Fibroblast of lung (primary cell): ENCODE measurements at regions not wholly inside any gene's neighbourhood (a gene's known extent, or its start where the extent isn't known, plus 50 kb on each side); places are given as distances from the start of the nearest gene placed in this dataset.

Experiments used
- DNase-seq, 2 donors: peaks; one replicate each; pipeline versions ENCODE4 v3.0.0 to v3.0.0-alpha.2; 2010; ENCODE audit warnings: low read depth in 2 of 2
- H2AFZ ChIP-seq: 2 replicates; pipeline ENCODE4 v1.5.1; 2012; ENCODE audit warnings: low read length, control low read depth, inconsistent platforms
- H3K27ac ChIP-seq: 2 replicates; pipeline ENCODE4 v1.5.1; 2011; ENCODE audit warnings: low read length, control low read depth; ENCODE audit not compliant: insufficient read depth
- H3K27me3 ChIP-seq: 2 replicates; pipeline ENCODE4 v1.5.1; 2011; ENCODE audit warnings: mild to moderate bottlenecking, low read length; ENCODE audit not compliant: control insufficient read depth, insufficient read depth
- H3K36me3 ChIP-seq: 2 replicates; pipeline ENCODE4 v1.5.1; 2011; ENCODE audit warnings: low read length; ENCODE audit not compliant: control insufficient read depth, insufficient read depth
- H3K4me1 ChIP-seq: 2 replicates; pipeline ENCODE4 v1.5.1; 2011; ENCODE audit warnings: low read length; ENCODE audit not compliant: control insufficient read depth, insufficient read depth; ENCODE audit errors: extremely low read depth
- H3K4me2 ChIP-seq: 2 replicates; pipeline ENCODE4 v1.5.1; 2011; ENCODE audit warnings: low read length, control low read depth; ENCODE audit not compliant: insufficient read depth; ENCODE audit errors: extremely low read depth
- H3K4me3 ChIP-seq, 4 experiments: fragments of 200-600 bp in 1 of 4; sonication (generic) in 1 of 4; replicated peaks in 1 of 4; 2 replicates each; pipeline ENCODE4 v1.5.1; 2011 to 2016; ENCODE audit warnings: low read length in 4 of 4, low read depth in 3 of 4, mild to moderate bottlenecking in 3 of 4, control low read depth in 2 of 4, inconsistent platforms in 1 of 4, mixed read lengths in 1 of 4; ENCODE audit not compliant: insufficient read depth in 1 of 4; ENCODE audit errors: control extremely low read depth in 1 of 4
- H3K79me2 ChIP-seq: 2 replicates; pipeline ENCODE4 v1.5.1; 2012; ENCODE audit warnings: mild to moderate bottlenecking, low read length, inconsistent platforms; ENCODE audit not compliant: control insufficient read depth, insufficient read depth
- H3K9ac ChIP-seq: 2 replicates; pipeline ENCODE4 v1.5.1; 2011; ENCODE audit warnings: mild to moderate bottlenecking, low read length, control low read depth; ENCODE audit not compliant: insufficient read depth
- H3K9me3 ChIP-seq: 2 replicates; pipeline ENCODE4 v1.5.1; 2012; ENCODE audit warnings: low read depth, low read length; ENCODE audit not compliant: control insufficient read depth, insufficient read depth
- H4K20me1 ChIP-seq: 2 replicates; pipeline ENCODE4 v1.5.1; 2011; ENCODE audit warnings: low read length; ENCODE audit not compliant: control insufficient read depth, insufficient read depth; ENCODE audit errors: extremely low read depth
- EZH2 ChIP-seq: IDR thresholded peaks from 2 replicates; pipeline ENCODE4 v1.5.1; 2012; ENCODE audit warnings: low read length, control low read depth, mild to moderate bottlenecking; ENCODE audit errors: missing control alignments
- TF ChIP-seq, protein P1 (sequence below), 2 donors: IDR thresholded peaks in 1 of 2; conservative IDR thresholded peaks in 1 of 2; 1 replicate in 1 of 2; 2 replicates in 1 of 2; pipeline ENCODE4 v1.5.1; 2011 to 2012; ENCODE audit warnings: low read length in 2 of 2, control low read depth in 1 of 2, inconsistent platforms in 1 of 2, low read depth in 1 of 2, mild to moderate bottlenecking in 1 of 2

DNA sequence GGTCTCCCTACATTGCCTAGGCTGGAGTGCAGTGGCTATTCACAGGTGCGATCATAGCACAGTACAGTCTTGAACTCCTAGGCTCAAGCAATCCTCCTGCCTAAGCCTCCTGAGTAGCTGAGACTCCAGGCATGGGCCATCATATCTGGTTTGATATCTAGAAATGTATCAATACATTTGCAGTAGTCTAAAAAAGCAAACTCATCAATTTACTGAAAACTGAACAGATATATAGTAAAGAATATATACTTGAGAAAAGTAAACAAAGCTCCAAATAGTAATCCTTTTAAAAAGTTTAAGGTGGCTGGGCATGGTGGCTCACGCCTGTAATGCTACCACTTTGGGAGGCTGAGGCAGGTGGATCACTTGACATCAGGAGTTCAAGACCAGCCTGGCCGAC is 57.1 kb upstream of the KMT2C start:
- H3K4me1 ChIP-seq: no peaks in the 10 kb centered on the region
- H3K4me2 ChIP-seq: no peak overlapping the region
- H3K4me3 ChIP-seq: no peak overlapping the region
- no peaks in the 10 kb centered on the region for H3K9me3 ChIP-seq
- no peak overlapping the region for H2AFZ ChIP-seq
- no peaks in the 10 kb centered on the region for H4K20me1 ChIP-seq
- no peaks in the 10 kb centered on the region for H3K27me3 ChIP-seq
- DNase-seq: no peak
- H3K79me2 ChIP-seq: no peaks in the 10 kb centered on the region
- H3K27ac ChIP-seq: no peak overlapping the region
- H3K9ac ChIP-seq: no peak overlapping the region
- H3K36me3 ChIP-seq: no peaks in the 10 kb centered on the region
- TF ChIP-seq, protein P1, sequence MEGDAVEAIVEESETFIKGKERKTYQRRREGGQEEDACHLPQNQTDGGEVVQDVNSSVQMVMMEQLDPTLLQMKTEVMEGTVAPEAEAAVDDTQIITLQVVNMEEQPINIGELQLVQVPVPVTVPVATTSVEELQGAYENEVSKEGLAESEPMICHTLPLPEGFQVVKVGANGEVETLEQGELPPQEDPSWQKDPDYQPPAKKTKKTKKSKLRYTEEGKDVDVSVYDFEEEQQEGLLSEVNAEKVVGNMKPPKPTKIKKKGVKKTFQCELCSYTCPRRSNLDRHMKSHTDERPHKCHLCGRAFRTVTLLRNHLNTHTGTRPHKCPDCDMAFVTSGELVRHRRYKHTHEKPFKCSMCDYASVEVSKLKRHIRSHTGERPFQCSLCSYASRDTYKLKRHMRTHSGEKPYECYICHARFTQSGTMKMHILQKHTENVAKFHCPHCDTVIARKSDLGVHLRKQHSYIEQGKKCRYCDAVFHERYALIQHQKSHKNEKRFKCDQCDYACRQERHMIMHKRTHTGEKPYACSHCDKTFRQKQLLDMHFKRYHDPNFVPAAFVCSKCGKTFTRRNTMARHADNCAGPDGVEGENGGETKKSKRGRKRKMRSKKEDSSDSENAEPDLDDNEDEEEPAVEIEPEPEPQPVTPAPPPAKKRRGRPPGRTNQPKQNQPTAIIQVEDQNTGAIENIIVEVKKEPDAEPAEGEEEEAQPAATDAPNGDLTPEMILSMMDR (conservative IDR thresholded peaks at IDR 0.05 in 1 of 2, IDR thresholded peaks at IDR 0.05 in 1 of 2; ENCODE audit: low read depth in 1 of 2, low read length in 2 of 2): no peak
- no peak for TF ChIP-seq EZH2

DNA sequence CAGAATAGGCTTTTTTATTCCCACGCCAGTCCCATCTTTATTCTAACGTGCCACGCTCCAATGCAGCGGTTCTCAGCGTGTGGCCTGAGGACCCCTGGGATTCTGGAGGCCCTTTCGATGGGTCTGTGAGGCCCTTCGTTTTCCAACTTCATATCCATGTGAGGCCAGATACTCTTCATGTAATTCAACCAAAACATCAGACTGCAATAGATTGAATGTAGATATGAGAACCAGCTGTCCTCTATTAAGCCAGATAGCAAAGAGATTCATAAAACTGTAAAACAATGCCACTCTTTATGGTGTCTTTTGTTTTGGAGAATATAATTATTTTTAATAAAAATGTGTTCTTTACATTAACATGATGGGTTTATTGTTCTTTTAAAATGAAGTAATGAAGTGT is 53.2 kb upstream of the KMT2C start:
- Histone ChIP-seq H3K79me2 (no peaks in the 10 kb centered on the region), H4K20me1 (no peaks in the 10 kb centered on the region), H3K4me1 (no peaks in the 10 kb centered on the region), H2AFZ (no peak overlapping the region), H3K4me2 (no peak overlapping the region), H3K27me3 (no peaks in the 10 kb centered on the region), H3K9ac (no peak overlapping the region), H3K4me3 (no peak overlapping the region), H3K36me3 (no peaks in the 10 kb centered on the region), H3K9me3 (no peaks in the 10 kb centered on the region), H3K27ac (no peak overlapping the region)
- no peak for DNase-seq
- TF ChIP-seq, protein P1 (conservative IDR thresholded peaks at IDR 0.05 in 1 of 2, IDR thresholded peaks at IDR 0.05 in 1 of 2; ENCODE audit: low read depth in 1 of 2, low read length in 2 of 2): no peak
- TF ChIP-seq EZH2: no peak

DNA sequence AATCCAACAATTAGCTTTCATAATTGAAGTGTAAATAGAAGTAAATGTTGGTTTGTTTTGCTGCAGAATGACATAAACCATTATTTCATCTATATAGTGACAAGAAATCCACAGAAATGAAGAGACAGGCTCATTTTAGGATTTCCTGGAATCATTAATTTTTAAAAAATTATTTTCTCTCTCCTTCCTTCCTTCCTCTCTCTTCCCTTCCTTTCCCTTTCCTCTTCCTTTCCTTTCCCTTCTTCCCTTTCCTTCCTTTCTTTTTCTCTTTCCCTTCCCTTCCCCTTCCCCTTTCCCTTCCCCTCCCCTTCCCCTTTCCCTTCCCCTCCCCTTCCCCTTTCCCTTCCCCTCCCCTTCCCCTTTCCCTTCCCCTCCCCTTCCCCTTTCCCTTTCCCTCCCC is 51.2 kb upstream of the KMT2C start:
- TF ChIP-seq EZH2: no peak
- TF ChIP-seq, protein P1 (conservative IDR thresholded peaks at IDR 0.05 in 1 of 2, IDR thresholded peaks at IDR 0.05 in 1 of 2; ENCODE audit: low read depth in 1 of 2, low read length in 2 of 2): no peak
- H3K27ac ChIP-seq: no peak overlapping the region
- H3K27me3 ChIP-seq: no peaks in the 10 kb centered on the region
- H3K9me3 ChIP-seq: no peaks in the 10 kb centered on the region
- H4K20me1 ChIP-seq: no peaks in the 10 kb centered on the region
- no peak overlapping the region for H3K4me2 ChIP-seq
- H3K4me1 ChIP-seq: no peaks in the 10 kb centered on the region
- H3K4me3 ChIP-seq: no peak overlapping the region
- H3K36me3 ChIP-seq: no peaks in the 10 kb centered on the region
- H3K79me2 ChIP-seq: no peaks in the 10 kb centered on the region
- H2AFZ ChIP-seq: no peak overlapping the region
- DNase-seq: no peak
- H3K9ac ChIP-seq: no peak overlapping the region
